ENCODE measurements at regions not wholly inside any gene's neighbourhood (a gene's known extent, or its start where the extent isn't known, plus 50 kb on each side); places are given as distances from the start of the nearest gene placed in this dataset.

DNA sequence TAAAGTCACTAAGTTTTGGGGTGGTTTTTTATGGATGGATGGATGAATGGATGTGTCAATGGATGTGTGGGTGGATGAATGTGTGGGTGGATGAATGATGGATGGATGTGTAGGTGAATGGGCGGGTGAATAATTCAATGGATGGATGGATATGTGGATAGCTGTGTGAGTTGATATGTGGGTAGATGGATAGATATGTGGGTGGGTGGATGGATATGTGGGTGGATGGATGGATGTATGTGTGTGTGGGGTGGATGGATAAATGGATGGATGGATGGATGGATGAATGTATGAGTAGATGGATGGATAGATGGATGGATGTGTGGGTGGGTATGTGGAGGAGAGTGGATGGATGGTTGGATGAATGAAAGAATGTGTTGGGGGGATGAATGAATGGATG, 310.1 kb upstream of the C16orf82 start:
- no peak for ATAC-seq
- H3K4me3 ChIP-seq = no peak overlapping the region
- no peaks in the 10 kb centered on the region for H3K9me3 ChIP-seq
- DNase-seq = no peak
- TF ChIP-seq, protein P1, sequence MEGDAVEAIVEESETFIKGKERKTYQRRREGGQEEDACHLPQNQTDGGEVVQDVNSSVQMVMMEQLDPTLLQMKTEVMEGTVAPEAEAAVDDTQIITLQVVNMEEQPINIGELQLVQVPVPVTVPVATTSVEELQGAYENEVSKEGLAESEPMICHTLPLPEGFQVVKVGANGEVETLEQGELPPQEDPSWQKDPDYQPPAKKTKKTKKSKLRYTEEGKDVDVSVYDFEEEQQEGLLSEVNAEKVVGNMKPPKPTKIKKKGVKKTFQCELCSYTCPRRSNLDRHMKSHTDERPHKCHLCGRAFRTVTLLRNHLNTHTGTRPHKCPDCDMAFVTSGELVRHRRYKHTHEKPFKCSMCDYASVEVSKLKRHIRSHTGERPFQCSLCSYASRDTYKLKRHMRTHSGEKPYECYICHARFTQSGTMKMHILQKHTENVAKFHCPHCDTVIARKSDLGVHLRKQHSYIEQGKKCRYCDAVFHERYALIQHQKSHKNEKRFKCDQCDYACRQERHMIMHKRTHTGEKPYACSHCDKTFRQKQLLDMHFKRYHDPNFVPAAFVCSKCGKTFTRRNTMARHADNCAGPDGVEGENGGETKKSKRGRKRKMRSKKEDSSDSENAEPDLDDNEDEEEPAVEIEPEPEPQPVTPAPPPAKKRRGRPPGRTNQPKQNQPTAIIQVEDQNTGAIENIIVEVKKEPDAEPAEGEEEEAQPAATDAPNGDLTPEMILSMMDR (IDR thresholded peaks at IDR 0.05) = no peak
- H3K36me3 ChIP-seq (ENCODE audit: low read depth) = no peaks in the 10 kb centered on the region
- no peaks in the 10 kb centered on the region for H3K4me1 ChIP-seq (ENCODE audit: low read depth)
- intact Hi-C loops (cut with DNase I, micrococcal nuclease) = no loop called here

GRCh38 chr16:26762594-26762993, 304.1 kb upstream of the C16orf82 start:
- Histone ChIP-seq H3K36me3 (ENCODE audit: low read depth) (no peaks in the 10 kb centered on the region), H3K4me1 (ENCODE audit: low read depth) (no peaks in the 10 kb centered on the region), H3K9me3 (no peaks in the 10 kb centered on the region), H3K4me3 (no peak overlapping the region)
- DNase-seq (no peak), ATAC-seq (no peak)
- TF ChIP-seq, protein P1 (IDR thresholded peaks at IDR 0.05) = no peak
- intact Hi-C loops (cut with DNase I, micrococcal nuclease) = no loop called here

GRCh38 chr16:26765087-26765486, 301.6 kb upstream of the C16orf82 start:
- ATAC-seq (no peak), DNase-seq (no peak)
- Histone ChIP-seq H3K36me3 (ENCODE audit: low read depth) (no peaks in the 10 kb centered on the region), H3K4me1 (ENCODE audit: low read depth) (no peaks in the 10 kb centered on the region), H3K4me3 (no peak overlapping the region), H3K9me3 (no peaks in the 10 kb centered on the region)
- TF ChIP-seq, protein P1 (IDR thresholded peaks at IDR 0.05) = no peak
- intact Hi-C loops (cut with DNase I, micrococcal nuclease) = no loop called here

DNA sequence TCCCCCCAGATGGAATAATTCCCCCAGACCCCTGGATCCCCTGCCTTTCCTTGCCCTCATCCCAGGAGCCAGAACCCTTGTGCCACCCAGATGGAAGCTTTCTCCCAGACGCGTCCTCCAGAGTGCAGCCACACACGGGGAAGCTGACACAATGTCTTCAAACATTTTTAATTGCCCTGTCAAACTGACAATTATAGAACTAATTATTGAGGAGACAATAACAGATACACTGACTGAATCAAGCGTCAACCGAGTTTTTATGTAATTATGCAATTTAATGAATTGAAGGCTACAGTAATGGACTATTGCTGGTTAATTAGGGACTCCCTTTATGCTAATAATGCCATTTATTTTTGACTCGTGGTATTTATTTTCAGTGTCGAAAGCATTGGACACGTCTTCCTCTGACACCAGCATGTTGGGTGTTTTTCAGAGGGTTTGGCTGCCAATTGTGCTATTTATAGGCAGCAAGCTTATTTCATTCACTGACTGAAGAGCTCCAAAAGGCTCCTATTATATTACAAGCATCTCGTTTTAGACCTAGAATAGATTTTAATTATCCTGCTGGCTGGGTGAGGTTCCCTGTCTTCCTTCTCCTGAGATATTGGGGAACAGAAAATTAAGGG, 298.2 kb upstream of the C16orf82 start:
- no peaks in the 10 kb centered on the region for H3K36me3 ChIP-seq (ENCODE audit: low read depth)
- H3K9me3 ChIP-seq = no peaks in the 10 kb centered on the region
- H3K4me1 ChIP-seq (ENCODE audit: low read depth) = no peaks in the 10 kb centered on the region
- no peak for DNase-seq
- no peak overlapping the region for H3K4me3 ChIP-seq
- TF ChIP-seq, protein P1 (IDR thresholded peaks at IDR 0.05) = no peak
- intact Hi-C loops (cut with DNase I, micrococcal nuclease) = no loop called here
- no peak for ATAC-seq

DNA sequence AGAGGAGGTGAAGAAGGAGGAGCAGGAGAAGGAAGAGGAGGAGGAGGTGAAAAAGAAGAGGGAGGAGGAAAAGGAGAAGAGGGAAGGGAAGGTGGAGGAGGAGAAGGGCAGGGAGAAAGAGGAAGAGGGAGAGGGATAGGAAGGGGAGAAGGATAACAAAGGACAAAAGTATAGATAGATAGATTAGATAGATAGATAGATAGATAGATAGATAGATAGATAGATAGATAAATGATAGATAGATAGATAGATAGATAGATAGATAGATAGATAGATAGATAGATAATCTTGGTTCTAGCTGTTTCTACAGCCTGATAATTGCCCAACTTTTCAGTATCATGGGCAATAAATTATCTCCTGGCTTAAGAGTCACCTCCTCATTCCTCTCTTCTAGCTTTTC, 296.2 kb upstream of the C16orf82 start:
- intact Hi-C loops (cut with DNase I, micrococcal nuclease) = no loop called here
- ATAC-seq (no peak), DNase-seq (no peak)
- no peaks in the 10 kb centered on the region for H3K36me3 ChIP-seq (ENCODE audit: low read depth)
- no peaks in the 10 kb centered on the region for H3K9me3 ChIP-seq
- no peaks in the 10 kb centered on the region for H3K4me1 ChIP-seq (ENCODE audit: low read depth)
- TF ChIP-seq, protein P1 (IDR thresholded peaks at IDR 0.05) = no peak
- H3K4me3 ChIP-seq = no peak overlapping the region

- TF ChIP-seq, protein P1 (IDR thresholded peaks at IDR 0.05) = no peak
- Histone ChIP-seq H3K4me3 (no peak overlapping the region), H3K36me3 (ENCODE audit: low read depth) (no peaks in the 10 kb centered on the region), H3K4me1 (ENCODE audit: low read depth) (no peaks in the 10 kb centered on the region), H3K9me3 (no peaks in the 10 kb centered on the region)
- intact Hi-C loops (cut with DNase I, micrococcal nuclease) = no loop called here
- ATAC-seq = no peak
- DNase-seq = no peak
Observed at GRCh38 chr16:26772503-26772902, 294.2 kb upstream of the C16orf82 start.
